ENCODE measurements at regions not wholly inside any gene's neighbourhood (a gene's known extent, or its start where the extent isn't known, plus 50 kb on each side); places are given as distances from the start of the nearest gene placed in this dataset.
"Not testable (repeated sequence)": the region's sequence is repeated elsewhere in the genome, so short reads cannot be mapped to it uniquely, and the experiment has no call there.

DNA sequence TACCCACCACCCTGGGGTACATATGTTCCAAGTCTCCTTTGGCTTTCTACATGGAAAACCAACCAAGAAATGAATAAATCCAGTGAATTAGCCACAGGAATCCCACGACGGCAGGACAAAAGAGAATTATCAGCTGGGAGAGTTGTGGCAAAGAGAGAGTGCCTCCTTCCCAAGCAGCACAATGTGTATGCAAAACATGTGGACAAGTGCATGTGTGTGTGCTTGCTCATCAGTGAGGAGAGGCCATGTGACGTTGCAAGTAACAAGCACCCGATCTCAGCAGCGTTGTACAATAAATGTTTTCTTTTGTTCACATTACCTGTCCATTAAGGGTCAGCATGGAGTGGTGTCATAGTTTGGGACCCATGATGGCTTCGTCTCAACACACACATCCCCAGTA is 50.0 kb upstream of the EMX2 start:
- DNase-seq (ENCODE audit: low spot score) = no peak

DNA sequence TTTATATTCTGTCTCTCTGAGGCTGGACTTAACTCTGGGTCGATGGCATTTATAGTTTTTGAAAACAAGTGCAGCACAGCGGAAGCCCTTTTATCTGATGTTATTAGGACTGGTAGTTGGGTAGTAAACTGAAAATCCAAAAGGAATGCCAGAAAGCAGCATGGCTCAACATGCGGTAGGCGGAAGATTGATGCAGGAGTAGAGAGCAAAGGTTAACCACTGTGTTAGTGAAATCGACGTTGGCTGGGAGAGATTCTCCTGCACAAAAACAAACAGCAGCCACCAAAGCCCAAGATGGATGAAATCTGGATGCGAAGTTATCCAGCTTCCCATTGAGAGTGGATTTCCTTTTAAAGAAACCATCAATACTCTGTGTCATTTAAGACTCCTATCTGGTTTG is 54.5 kb upstream of the EMX2 start:
- no peak for DNase-seq (ENCODE audit: low spot score)

DNA sequence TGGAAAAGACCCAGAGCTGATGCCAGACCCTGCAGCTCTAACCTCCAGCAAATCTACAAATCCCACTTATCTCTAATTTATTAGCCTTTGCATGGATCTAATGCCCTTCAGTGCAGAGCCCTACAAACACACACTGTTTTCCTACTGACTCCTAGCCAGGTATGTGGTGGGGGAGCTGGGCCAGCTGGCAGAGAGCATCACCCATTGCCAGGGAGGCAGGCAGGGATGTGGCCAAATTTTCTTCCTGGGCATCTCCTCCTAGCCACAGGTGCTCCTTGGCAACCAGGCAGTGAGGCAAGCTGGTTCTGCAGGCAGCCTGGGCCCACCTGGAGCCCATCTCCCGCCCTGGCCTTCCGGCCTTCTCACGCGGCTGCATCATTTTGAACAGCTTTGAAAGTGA is 55.9 kb upstream of the EMX2 start:
- DNase-seq (ENCODE audit: low spot score) = no peak

DNA sequence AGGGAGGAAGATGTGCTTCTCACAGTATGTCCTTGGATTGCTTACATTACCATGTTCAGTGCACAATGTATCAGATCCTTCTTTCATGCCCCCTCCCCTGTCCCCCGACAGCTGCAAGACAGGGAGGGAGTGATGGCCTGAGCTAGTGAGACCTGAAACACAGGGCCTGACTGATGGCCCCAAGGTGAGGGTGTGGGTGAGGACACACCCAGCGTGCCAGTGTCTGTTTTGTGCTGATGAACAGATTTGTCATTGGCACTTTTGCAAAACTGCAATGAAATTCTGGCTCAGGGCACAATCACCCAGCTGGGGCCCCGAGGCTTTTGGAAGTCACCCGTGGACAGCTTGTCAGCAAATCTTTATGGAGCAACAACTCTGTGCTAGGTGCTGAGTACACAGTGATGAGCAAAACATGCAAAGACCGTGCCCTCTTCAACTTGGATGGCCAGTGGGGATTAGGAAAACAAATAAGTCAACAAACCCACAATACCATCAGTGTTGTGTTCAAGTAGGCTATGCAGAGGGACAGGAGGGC is 59.4 kb upstream of the EMX2 start:
- DNase-seq (ENCODE audit: low spot score) = no peak

DNA sequence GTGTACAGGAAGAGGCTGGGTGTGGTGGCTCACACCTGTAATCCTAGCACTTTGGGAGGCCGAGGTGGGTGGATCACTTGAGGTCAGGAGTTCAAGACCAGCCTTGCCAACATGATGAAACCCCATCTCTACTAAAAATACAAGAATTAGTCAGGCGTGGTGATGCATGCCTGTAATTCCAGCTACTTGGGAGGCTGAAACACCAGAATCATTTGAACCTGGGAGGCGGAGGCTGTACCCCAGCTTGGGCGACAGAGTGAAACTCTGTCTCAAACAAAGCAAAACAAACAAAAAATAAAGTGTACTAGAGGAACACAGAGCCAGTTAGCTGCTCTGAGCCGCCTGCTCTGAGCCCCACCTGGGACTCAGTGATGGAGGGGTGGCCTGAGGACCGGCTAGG is 61.5 kb upstream of the EMX2 start:
- DNase-seq (ENCODE audit: low spot score) = not testable (repeated sequence)

DNA sequence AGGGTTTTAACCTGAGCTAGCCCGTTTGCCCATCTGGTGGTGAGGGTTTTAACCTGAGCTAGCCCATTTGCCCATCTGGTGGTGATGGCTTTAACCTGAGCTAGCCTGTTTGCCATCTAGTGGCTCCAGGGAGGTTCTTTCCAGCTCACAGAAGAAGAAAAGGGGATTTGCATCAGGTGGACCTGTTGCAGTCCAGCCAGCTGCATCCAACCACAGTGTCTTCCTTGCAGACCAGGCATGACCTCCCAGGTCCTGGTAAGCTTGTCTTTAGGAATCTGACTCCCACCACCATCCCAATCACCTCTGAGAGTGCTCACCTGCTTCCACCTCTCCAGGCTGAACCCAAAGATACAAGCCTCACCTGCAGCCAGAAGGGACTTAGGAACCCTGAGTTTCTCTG is 62.4 kb upstream of the EMX2 start:
- DNase-seq (ENCODE audit: low spot score) = no peak

DNA sequence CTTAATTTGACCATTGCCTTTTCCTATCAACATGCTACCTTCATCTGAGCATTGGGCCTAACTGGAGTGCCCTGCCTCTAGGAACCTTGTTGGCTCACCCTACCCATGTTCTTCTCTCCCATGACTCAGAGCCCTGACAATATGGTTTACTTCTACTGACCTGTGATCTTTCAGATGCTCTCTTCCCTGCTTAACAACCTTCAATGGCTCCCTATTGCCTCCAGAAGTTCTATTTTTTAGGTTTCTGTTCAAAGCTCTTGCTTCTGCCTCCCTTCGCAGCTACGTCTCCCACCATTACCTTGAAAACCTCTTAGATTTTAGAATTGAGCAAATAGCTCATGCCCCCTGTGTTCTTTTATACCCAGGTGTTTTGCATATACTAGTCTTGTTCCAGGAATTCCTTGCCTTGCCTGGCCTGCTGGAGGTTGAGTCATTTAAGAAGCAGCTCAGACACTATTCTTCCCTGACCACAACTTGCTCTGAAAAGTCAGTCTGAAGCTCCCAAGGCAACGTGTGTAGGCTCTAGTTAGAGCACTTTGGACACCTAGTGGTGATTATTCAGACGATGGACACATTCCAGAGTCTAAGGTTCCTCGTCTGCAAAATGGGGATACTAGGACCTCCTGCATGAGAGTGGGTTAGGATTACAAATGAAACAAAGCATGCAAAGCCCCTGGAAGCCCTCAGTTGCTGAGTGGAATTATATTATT is 64.4 kb upstream of the EMX2 start:
- DNase-seq (ENCODE audit: low spot score) = no peak

DNA sequence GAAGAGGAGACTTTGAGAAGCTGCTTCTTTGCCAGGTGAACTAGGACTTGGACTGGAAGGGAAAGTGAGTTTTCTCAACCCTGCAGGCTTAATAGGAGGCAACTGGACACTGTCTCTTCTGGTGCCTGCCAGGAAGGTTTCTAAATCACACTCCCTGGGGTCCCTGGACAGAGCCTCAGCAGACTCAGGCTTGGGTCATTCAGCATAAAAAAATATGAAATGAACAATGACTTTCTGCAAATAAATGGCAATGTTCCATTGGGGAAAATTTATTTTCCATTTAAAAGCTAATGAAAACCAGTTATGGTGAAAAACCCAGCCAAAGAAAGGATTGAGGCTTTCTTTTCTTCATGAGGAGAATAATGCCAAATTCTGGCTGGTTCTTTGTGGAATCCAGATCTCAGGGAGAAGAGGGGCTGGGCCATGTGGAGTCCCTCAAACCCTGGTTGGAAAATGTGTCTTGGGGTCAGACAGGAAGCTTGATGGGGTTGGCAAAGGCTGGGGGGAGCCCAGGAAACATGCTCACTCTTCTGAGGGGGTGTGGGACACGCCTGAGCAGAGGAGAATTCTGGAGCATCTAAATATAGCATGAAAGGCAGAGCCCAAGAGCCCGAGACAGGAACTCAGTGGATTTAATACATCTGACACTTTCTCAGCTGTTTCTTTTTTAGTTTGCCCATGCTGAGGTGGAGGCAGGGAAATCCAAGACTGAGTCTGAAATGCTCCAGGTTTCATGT is 65.2 kb upstream of the EMX2 start:
- no peak for DNase-seq (ENCODE audit: low spot score)

DNA sequence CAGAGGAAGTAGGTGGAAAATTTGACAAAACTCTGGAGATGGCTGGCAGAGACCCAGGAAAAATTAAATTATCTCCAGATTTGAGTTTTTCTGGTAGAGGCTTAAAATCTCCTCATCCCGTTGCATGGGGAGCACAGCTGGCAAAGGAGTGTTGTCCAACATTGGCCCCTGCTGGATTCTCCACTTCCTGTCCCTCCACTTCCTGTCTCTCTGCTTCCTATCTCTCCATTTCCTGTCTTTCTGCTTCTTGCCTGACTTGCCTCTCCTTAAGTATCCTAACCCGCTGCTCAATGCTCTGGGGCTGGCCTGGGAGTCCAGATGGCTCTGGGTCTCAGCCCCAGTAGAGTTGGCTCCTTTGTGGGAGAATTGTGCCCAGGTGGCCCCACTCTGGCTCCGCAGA is 65.8 kb upstream of the EMX2 start:
- no peak for DNase-seq (ENCODE audit: low spot score)

DNA sequence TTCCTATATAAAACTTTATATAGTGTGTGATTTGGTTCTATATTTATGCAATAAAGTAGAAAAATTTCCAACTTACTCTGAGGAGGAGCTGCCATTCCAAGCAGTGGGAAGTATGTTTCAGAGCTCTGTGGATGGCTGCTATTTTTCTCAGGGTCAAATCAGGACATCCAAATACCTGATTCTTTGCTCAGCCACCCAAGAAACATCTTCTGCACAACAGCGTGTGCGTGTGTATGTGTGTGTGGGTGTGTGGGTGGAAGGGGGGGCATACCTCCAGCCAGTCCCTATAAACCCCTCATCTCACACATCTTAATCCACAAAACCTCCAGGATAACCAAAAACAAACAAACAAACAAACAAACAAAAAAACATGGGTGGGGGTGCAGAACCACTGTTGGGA is 66.3 kb upstream of the EMX2 start:
- no peak for DNase-seq (ENCODE audit: low spot score)

DNA sequence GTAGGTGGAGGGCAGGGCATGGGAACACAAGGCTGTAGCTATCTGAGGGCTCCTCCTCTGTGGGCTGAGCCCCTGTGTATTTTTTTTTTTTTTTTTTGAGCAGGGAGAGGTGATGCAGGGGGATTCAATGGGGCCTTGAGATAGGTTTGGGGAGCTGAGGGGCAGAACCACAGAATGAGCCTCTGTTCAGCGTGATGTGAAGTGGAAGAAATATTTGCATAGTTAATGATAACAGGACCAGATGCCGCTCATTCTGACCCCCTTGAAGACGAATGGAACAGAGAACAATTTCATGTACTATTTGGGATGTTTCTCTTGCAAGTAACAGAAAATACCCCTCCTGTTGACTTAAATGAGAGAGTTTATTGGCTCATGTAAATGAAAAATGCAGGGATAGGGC is 69.7 kb upstream of the EMX2 start:
- no peak for DNase-seq (ENCODE audit: low spot score)

DNA sequence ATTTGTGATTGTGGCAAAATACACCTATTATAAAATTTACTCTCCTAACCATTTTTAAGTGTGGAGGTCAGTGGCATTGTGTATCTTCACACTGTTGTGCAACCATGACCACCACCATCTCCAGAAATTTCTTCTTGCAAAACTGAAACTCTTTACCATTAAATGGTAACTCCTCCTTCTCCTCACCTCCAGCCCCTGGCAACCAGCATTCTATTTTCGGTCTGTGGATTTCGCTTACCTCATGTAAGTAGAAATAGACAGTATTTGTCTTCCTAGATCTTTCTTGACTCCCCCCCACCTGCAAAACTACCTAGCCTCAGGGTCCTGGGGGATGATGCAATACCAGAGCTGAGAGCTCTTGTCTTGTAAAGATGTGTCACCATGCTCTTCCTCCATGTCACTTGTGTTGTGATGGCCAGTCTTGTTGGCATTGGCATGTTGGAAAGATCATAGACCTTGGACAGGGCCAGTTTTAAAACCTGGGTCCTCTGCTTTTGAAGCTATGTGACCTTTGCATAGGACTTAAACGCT is 71.1 kb upstream of the EMX2 start:
- no peak for DNase-seq (ENCODE audit: low spot score)

DNA sequence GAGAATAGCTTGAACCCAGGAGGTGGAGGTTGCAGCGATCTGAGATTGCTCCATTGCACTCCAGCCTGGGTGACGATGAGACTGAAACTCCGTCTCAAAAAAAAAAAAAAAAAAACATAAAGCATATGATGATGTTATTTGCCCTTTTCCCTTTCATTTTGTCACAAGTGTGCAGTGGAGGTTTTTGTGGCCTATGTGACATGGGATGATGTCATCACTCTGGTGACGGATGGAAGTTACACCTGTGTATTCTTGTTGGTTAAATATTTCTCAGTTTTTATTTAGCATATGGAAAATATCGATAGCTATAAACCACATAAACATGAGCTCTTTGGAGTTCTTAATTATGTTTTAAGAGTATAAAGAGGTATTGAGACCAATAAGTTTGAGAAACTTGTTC is 71.8 kb upstream of the EMX2 start:
- no peak for DNase-seq (ENCODE audit: low spot score)

DNA sequence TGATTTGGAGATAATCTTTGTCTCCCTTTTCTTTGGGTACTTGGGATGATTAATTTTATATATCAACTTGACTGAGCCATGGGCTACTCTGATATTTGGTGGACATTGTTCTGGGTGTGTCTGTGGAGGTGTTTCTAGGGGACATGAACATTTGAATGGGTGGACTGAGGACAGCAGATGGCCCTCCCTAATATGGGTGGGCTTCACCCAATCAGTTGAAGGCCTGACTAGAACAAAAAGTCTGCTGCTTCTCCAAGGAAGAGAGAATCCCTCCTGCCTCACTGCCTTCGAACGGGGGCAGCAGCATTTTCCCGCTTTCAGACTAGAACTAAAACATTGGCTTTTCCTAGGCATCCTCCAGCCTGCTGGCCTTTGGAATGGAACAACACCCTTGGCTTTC is 73.9 kb upstream of the EMX2 start:
- no peak for DNase-seq (ENCODE audit: low spot score)

DNA sequence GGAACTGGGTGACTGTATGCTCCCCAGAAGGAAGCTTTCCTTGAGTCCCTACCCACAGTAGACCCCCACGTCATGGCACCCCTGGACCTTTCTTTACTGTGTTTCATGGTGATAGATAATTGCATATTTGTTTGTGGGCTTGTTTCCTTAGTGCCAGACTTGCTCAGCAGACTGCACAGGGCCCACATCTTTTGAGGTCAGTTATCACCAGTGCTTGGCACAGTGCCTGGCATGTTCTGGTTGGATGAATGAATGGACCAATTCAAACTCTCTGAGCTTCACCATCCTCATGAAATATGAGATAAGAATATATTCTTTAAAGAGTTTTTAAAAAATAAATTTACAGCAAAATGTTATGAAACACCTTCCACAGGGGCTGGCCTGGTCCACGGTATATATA is 78.4 kb upstream of the EMX2 start:
- DNase-seq (ENCODE audit: low spot score) = no peak

DNA sequence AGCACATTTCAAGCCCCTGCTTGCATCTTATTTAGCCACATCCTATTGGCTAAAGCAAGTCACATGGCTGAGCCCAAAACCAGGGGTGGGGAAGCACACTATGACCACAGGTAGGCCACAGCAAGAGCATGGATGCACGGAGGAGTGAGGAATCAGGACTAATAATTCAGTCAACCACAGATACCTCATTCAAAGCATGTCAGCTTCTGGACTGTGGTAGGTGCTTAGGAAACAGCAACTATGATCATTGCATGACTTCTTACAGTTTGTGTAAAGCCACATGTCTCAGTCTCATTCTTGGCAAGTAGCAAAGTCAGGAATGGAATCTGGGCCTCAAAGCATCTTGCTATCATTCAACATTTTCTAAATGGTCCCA is 79.0 kb upstream of the EMX2 start:
- DNase-seq (ENCODE audit: low spot score) = no peak

DNA sequence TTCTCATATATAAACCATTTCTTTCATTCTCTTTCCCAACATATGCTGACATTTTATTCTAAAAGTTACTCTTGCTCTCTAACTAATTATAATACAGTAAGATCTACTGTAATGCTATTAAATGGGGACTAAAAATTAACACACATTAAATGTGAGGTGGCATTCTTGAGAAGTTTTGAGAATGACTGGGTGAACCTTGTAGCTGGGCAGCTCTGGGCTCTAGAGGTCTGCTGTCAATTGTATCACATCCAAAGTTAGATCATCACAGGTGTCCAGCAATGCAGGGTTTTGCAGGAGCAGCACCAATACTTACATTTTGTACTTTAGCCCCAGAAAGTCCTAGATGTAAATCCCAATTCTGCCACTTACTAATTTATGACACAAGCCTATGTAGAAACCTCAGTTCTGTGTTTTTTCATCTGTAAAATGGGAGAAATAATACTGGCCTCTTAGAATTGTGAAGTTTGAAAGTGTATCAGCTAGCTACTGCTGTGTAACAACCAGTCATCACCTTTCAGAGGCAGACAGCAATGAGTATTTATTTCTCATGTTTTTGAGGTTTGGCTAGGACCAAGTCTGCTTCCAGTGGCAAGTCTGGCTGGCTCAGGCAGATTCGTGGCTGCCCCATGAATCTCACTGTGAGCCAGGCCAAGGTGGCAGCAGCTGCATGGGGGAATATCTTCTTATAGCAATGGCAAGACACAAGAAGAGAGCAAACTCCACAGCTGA is 79.6 kb upstream of the EMX2 start:
- DNase-seq (ENCODE audit: low spot score) = no peak

DNA sequence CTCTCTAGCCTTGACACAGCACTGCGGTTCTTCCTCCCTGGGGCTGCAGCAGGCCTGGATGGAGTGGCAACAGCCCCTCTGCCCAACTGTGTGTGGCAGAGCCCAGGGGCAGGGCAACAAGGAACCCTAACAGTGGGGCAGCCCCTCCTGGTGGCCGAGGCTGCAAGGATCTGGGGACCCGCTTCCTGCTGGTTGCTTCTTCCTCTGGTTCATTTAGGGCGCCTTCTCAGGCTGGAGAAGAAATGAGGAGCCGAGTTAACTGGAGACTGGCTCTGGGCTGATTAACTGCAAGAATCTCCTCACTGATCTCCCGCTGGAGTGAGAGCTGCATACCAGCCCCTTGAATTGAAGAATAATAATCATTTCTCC is 80.1 kb upstream of the EMX2 start:
- no peak for DNase-seq (ENCODE audit: low spot score)

DNA sequence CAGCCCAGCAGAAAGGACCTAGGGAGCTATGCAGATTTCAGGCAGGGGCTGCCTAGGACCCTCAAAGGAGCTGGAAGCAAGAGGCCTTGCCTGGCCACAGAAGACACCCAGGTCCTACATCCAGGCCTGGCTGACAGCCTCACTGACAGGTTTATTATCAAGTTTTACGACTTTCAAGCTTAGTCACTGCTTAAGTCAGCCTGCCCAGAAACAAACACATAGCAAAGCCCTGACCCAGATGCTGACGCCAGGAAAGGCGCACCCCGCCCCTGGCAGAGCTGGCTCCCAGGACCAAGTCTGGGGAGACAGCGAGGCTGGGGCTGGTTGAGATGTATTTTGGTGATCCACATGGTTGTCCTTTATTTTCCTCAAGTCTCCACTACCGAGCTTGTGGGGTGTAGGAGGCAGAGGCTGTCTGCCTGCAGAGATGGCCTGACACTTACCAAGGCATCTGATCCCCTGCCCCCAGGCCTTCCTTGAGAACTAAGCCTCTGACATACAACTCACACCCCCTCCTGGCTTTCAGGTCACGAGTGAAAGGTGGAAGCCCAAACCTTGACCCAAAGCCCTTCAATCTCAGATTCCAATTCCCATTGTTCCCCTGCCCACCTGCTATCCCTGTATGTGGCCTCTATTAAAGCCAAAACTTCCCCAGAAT is 80.7 kb upstream of the EMX2 start:
- DNase-seq (ENCODE audit: low spot score) = no peak

DNA sequence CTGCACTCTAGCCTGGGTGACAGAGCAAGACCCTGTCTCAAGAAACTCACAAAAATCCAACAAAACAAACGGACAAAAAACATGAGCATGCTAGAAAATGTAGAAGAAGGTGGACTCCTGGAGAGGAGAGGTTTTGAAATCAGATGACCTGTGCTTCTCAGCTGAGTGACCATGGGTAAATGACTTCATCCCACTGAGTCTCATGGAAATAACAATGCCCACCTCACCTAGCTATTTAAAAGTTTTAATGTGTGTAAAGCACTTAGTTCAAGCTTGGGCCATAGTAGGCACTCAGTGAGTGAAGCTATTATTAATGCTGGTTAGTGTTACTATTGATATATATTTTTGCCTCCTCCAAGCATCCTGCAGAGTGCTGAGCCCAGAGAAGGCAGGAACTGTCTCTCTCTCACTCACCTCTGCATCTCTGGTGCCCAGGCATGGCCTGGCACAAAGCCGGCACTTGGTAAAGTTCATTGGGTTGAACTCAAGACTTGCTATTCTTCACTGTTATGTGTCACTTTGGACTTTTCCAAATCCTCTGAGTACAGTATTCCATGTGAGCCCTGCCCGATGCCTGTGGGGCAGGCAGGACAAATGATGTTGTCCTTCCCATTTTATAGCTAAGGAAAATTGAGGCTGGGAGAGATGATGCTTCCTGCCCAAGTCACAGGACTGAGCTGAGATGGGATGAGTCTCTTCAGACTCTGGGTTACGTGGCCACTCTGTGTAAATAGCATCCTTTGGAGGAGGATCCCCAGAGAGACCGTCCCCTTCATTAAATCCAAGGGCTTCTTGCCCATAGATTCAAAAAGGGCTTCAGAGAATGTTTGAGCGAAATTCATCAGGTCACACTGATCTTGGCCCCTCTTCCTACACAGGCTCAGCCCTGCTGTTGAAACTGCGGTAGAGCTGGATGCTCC is 81.4 kb upstream of the EMX2 start:
- no peak for DNase-seq (ENCODE audit: low spot score)

DNA sequence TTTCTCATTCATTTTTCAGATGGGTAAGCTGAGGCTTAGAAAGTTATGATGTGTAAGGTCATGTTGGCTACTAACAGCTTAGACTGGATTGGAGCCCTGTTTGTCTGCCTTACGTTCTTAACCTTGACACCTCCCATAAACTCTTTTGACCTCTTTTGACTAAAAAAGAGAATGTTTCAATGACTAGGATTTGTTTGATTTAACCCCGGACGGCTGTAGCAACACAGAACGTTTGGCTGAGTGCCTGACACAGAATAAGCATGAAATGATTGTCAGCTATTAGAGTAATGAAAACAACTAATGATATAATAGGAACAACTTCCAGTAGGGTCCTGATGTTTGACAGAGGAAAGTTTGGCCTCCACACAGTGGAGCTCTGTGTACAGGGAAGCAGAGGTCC is 83.3 kb upstream of the PDZD8 start:
- no peak for DNase-seq (ENCODE audit: low spot score)

Measured in NAMALWA (cell line).